IPS-18a (cell line): ENCODE measurements at regions not wholly inside any gene's neighbourhood (a gene's known extent, or its start where the extent isn't known, plus 50 kb on each side); places are given as distances from the start of the nearest gene placed in this dataset.
A peak's percentile ranks its signal among the peaks of the same experiment; 100 is the strongest.

Source experiments
- H3K27ac ChIP-seq: one replicate; pipeline ENCODE4 v1.5.1; 2013; ENCODE audit warnings: low read length
- H3K27me3 ChIP-seq: one replicate; pipeline ENCODE4 v1.6.1; 2013; ENCODE audit warnings: mild to moderate bottlenecking, low read length; ENCODE audit not compliant: control insufficient read depth, insufficient read depth
- H3K36me3 ChIP-seq: one replicate; pipeline ENCODE4 v1.6.1; 2013; ENCODE audit warnings: low read depth, low read length; ENCODE audit not compliant: control insufficient read depth
- H3K4me1 ChIP-seq: one replicate; pipeline ENCODE4 v1.6.1; 2013; ENCODE audit warnings: low read depth, low read length; ENCODE audit not compliant: control insufficient read depth
- H3K4me3 ChIP-seq: one replicate; pipeline ENCODE4 v1.5.1; 2013; ENCODE audit warnings: low read length
- H3K9ac ChIP-seq: one replicate; pipeline ENCODE4 v1.6.1; 2013; ENCODE audit warnings: mild to moderate bottlenecking, low read length, moderate library complexity
- H3K9me3 ChIP-seq: one replicate; pipeline ENCODE4 v1.6.1; 2013; ENCODE audit warnings: low read depth, low read length; ENCODE audit not compliant: control insufficient read depth

GRCh38 chr5:51449026-51449425, 65.8 kb downstream of the ISL1 start:
- Histone ChIP-seq H3K27me3 (no peaks in the 10 kb centered on the region), H3K36me3 (no peaks in the 10 kb centered on the region), H3K9ac (no peak overlapping the region), H3K9me3 (no peaks in the 10 kb centered on the region), H3K4me3 (no peak overlapping the region), H3K4me1 (peaks cover 12% of the 10 kb centered on the region), H3K27ac (no peak overlapping the region)

GRCh38 chr5:51452562-51452961, 69.3 kb downstream of the ISL1 start:
- H3K27me3 ChIP-seq = no peaks in the 10 kb centered on the region
- H3K4me1 ChIP-seq = peaks cover 3% of the 10 kb centered on the region
- no peak overlapping the region for H3K27ac ChIP-seq
- H3K36me3 ChIP-seq = no peaks in the 10 kb centered on the region
- H3K9me3 ChIP-seq = no peaks in the 10 kb centered on the region
- H3K4me3 ChIP-seq = no peak overlapping the region
- no peak overlapping the region for H3K9ac ChIP-seq

- peaks cover 8% of the 10 kb centered on the region for H3K4me1 ChIP-seq
- peak overlapping the region; percentile 36 for H3K9ac ChIP-seq
- H3K36me3 ChIP-seq = no peaks in the 10 kb centered on the region
- H3K27ac ChIP-seq = no peak overlapping the region
- peak overlapping the region; percentile 34 for H3K4me3 ChIP-seq
- H3K9me3 ChIP-seq = no peaks in the 10 kb centered on the region
- H3K27me3 ChIP-seq = no peaks in the 10 kb centered on the region
Measured at GRCh38 chr5:51465165-51465564, 81.9 kb downstream of the ISL1 start.

- H3K9ac ChIP-seq = no peak overlapping the region
- no peak overlapping the region for H3K4me3 ChIP-seq
- no peaks in the 10 kb centered on the region for H3K27me3 ChIP-seq
Measured at GRCh38 chr5:51466214-51466613, 83.0 kb downstream of the ISL1 start.

GRCh38 chr5:51468196-51468595, 84.9 kb downstream of the ISL1 start:
- Histone ChIP-seq H3K4me1 (peaks cover 8% of the 10 kb centered on the region), H3K9ac (no peak overlapping the region), H3K27ac (no peak overlapping the region), H3K27me3 (no peaks in the 10 kb centered on the region), H3K36me3 (no peaks in the 10 kb centered on the region), H3K4me3 (no peak overlapping the region), H3K9me3 (no peaks in the 10 kb centered on the region)

More at GRCh38 chr5:51466214-51466613, 83.0 kb downstream of the ISL1 start:
- no peak overlapping the region for H3K27ac ChIP-seq
- H3K36me3 ChIP-seq = no peaks in the 10 kb centered on the region
- H3K9me3 ChIP-seq = no peaks in the 10 kb centered on the region
- H3K4me1 ChIP-seq = peaks cover 8% of the 10 kb centered on the region

- Histone ChIP-seq H3K36me3 (no peaks in the 10 kb centered on the region), H3K4me1 (no peaks in the 10 kb centered on the region), H3K9me3 (no peaks in the 10 kb centered on the region), H3K9ac (no peak overlapping the region), H3K27ac (no peak overlapping the region), H3K4me3 (no peak overlapping the region), H3K27me3 (no peaks in the 10 kb centered on the region)
Measured at GRCh38 chr5:51471630-51472029, 88.4 kb downstream of the ISL1 start.

GRCh38 chr5:51472472-51472871, 89.2 kb downstream of the ISL1 start:
- no peak overlapping the region for H3K9ac ChIP-seq
- H3K27ac ChIP-seq = no peak overlapping the region
- H3K36me3 ChIP-seq = no peaks in the 10 kb centered on the region
- H3K27me3 ChIP-seq = no peaks in the 10 kb centered on the region
- no peaks in the 10 kb centered on the region for H3K4me1 ChIP-seq
- H3K9me3 ChIP-seq = no peaks in the 10 kb centered on the region
- H3K4me3 ChIP-seq = no peak overlapping the region

GRCh38 chr5:51475628-51476027, 92.4 kb downstream of the ISL1 start:
- Histone ChIP-seq H3K9me3 (no peaks in the 10 kb centered on the region), H3K27ac (no peak overlapping the region), H3K27me3 (no peaks in the 10 kb centered on the region), H3K4me3 (no peak overlapping the region), H3K4me1 (no peaks in the 10 kb centered on the region), H3K36me3 (no peaks in the 10 kb centered on the region), H3K9ac (no peak overlapping the region)

- Histone ChIP-seq H3K36me3 (no peaks in the 10 kb centered on the region), H3K27me3 (no peaks in the 10 kb centered on the region), H3K9me3 (no peaks in the 10 kb centered on the region), H3K4me1 (no peaks in the 10 kb centered on the region), H3K27ac (no peak overlapping the region), H3K4me3 (no peak overlapping the region), H3K9ac (no peak overlapping the region)
Measured at GRCh38 chr5:51476431-51476830, 93.2 kb downstream of the ISL1 start.

GRCh38 chr5:51479840-51480239, 96.6 kb downstream of the ISL1 start:
- H3K4me1 ChIP-seq = no peaks in the 10 kb centered on the region
- no peaks in the 10 kb centered on the region for H3K36me3 ChIP-seq
- H3K9ac ChIP-seq = no peak overlapping the region
- H3K27me3 ChIP-seq = no peaks in the 10 kb centered on the region
- H3K27ac ChIP-seq = no peak overlapping the region
- no peak overlapping the region for H3K4me3 ChIP-seq
- H3K9me3 ChIP-seq = no peaks in the 10 kb centered on the region

GRCh38 chr5:51484326-51484725, 101.1 kb downstream of the ISL1 start:
- Histone ChIP-seq H3K9ac (no peak overlapping the region), H3K27ac (no peak overlapping the region), H3K4me1 (no peaks in the 10 kb centered on the region), H3K4me3 (no peak overlapping the region), H3K9me3 (no peaks in the 10 kb centered on the region), H3K36me3 (no peaks in the 10 kb centered on the region), H3K27me3 (no peaks in the 10 kb centered on the region)

- Histone ChIP-seq H3K9me3 (no peaks in the 10 kb centered on the region), H3K4me3 (no peak overlapping the region), H3K9ac (no peak overlapping the region), H3K36me3 (no peaks in the 10 kb centered on the region), H3K4me1 (no peaks in the 10 kb centered on the region), H3K27ac (no peak overlapping the region), H3K27me3 (no peaks in the 10 kb centered on the region)
Measured at GRCh38 chr5:51486158-51486557, 102.9 kb downstream of the ISL1 start.
